B cell (primary cell): ENCODE measurements at regions not wholly inside any gene's neighbourhood (a gene's known extent, or its start where the extent isn't known, plus 50 kb on each side); places are given as distances from the start of the nearest gene placed in this dataset.

Experiments
- ATAC-seq: fragments of 200-7000 bp; cut with Tn5 transposase; one replicate; pipeline ENCODE4 v1.10.0; 2021; ENCODE audit warnings: low read depth, mild to moderate bottlenecking, moderate number of reproducible peaks, moderate library complexity
- CTCF ChIA-PET: fragments of 350-600 bp; sonication (Branson Sonifier 250); formaldehyde crosslinking; loops from one replicate; lab custom pipeline; 2021; ENCODE audit warnings: antibody characterized with exemption, inconsistent platforms; lab: Charles Lee
- POLR2A ChIA-PET: fragments of 350-600 bp; sonication (Branson Sonifier 250); formaldehyde crosslinking; loops from one replicate; lab custom pipeline; 2021; ENCODE audit warnings: antibody characterized with exemption; lab: Charles Lee
- DNase-seq: peaks from one replicate; pipeline ENCODE4 v3.0.0; 2013
- H2AFZ ChIP-seq: 2 replicates; pipeline ENCODE4 v1.6.1; 2012; ENCODE audit warnings: mild to moderate bottlenecking, low read depth, low read length; ENCODE audit not compliant: insufficient read depth, poor library complexity, severe bottlenecking
- H3K27ac ChIP-seq, 2 donors: 1 replicate in 1 of 2; 2 replicates in 1 of 2; pipeline ENCODE4 v1.5.1; 2012 to 2013; ENCODE audit warnings: low read length in 2 of 2, mild to moderate bottlenecking in 2 of 2, moderate library complexity in 1 of 2
- H3K27me3 ChIP-seq, 4 experiments: fragments of 200-600 bp in 1 of 4; sonication (generic) in 1 of 4; replicated peaks in 1 of 4; 1 replicate in 2 of 4; 2 replicates in 2 of 4; pipeline versions ENCODE4 v1.6.1 to v1.7.0; 2013 to 2016; ENCODE audit warnings: low read length in 3 of 4, mild to moderate bottlenecking in 2 of 4, mixed read lengths in 1 of 4, moderate library complexity in 1 of 4; ENCODE audit not compliant: insufficient read depth in 4 of 4, control insufficient read depth in 3 of 4; ENCODE audit errors: control extremely low read depth in 1 of 4
- H3K36me3 ChIP-seq, 2 experiments: replicated peaks in 1 of 2; 1 replicate in 1 of 2; 2 replicates in 1 of 2; pipeline versions ENCODE4 v1.6.1 to v1.7.1; 2013; ENCODE audit warnings: low read length in 1 of 2; ENCODE audit not compliant: insufficient read depth in 2 of 2, control insufficient read depth in 1 of 2; ENCODE audit errors: control extremely low read depth in 1 of 2, extremely low read depth in 1 of 2
- H3K4me1 ChIP-seq, 2 donors: fragments of 200-600 bp in 1 of 2; sonication (generic) in 1 of 2; 1 replicate in 1 of 2; 2 replicates in 1 of 2; pipeline versions ENCODE4 v1.5.1 to v1.6.1; 2013 to 2017; ENCODE audit warnings: low read length in 2 of 2; ENCODE audit not compliant: control insufficient read depth in 2 of 2, insufficient read depth in 2 of 2
- H3K4me2 ChIP-seq: replicated peaks from 2 replicates; pipeline ENCODE3; 2012; ENCODE audit warnings: mild to moderate bottlenecking, low read depth, low read length; ENCODE audit not compliant: poor library complexity, severe bottlenecking
- H3K4me3 ChIP-seq, 5 experiments: fragments of 200-600 bp in 1 of 5; sonication (generic) in 1 of 5; 1 replicate in 3 of 5; 2 replicates in 2 of 5; pipeline versions ENCODE4 v1.5.1 to v1.7.0; 2011 to 2016; ENCODE audit warnings: low read length in 4 of 5, mild to moderate bottlenecking in 4 of 5, low read depth in 2 of 5, control low read depth in 1 of 5, moderate library complexity in 1 of 5; ENCODE audit not compliant: insufficient read depth in 1 of 5; ENCODE audit errors: control extremely low read depth in 1 of 5, extremely low read depth in 1 of 5
- H3K79me2 ChIP-seq: fragments of 200-600 bp; sonication (generic); one replicate; pipeline ENCODE4 v1.6.0; 2016; ENCODE audit warnings: low read length; ENCODE audit not compliant: control insufficient read depth, insufficient read depth
- H3K9ac ChIP-seq: fragments of 200-600 bp; sonication (generic); 2 replicates; pipeline ENCODE4 v1.6.1; 2017; ENCODE audit warnings: mild to moderate bottlenecking, low read length, moderate library complexity
- H3K9me3 ChIP-seq, 3 donors: one replicate each; pipeline versions ENCODE4 v1.6.1 to v1.7.1; 2013; ENCODE audit warnings: low read length in 2 of 3; ENCODE audit not compliant: control insufficient read depth in 2 of 3, insufficient read depth in 1 of 3; ENCODE audit errors: control extremely low read depth in 1 of 3
- H4K20me1 ChIP-seq: 2 replicates; pipeline ENCODE4 v1.6.0; 2012; ENCODE audit warnings: mild to moderate bottlenecking, low read length; ENCODE audit not compliant: insufficient read depth, control insufficient read depth, poor library complexity, severe bottlenecking
- H3K27ac Mint-ChIP-seq: one replicate; pipeline ENCODE4 v1.8.0; 2021; ENCODE audit warnings: mixed read lengths
- H3K27me3 Mint-ChIP-seq: one replicate; pipeline ENCODE4 v1.8.0; 2021; ENCODE audit warnings: mixed read lengths
- H3K4me1 Mint-ChIP-seq: one replicate; pipeline ENCODE4 v1.8.0; 2021; ENCODE audit warnings: mixed read lengths
- H3K4me3 Mint-ChIP-seq: one replicate; pipeline ENCODE4 v1.8.0; 2021; ENCODE audit warnings: mixed read lengths
- H3K9me3 Mint-ChIP-seq: one replicate; pipeline ENCODE4 v1.8.0; 2022; ENCODE audit warnings: mixed read lengths; ENCODE audit not compliant: insufficient read depth
- EZH2 ChIP-seq: IDR thresholded peaks from 2 replicates; pipeline ENCODE4 v1.6.1; 2012; ENCODE audit warnings: borderline replicate concordance, low read depth, mild to moderate bottlenecking, moderate library complexity, low read length; ENCODE audit not compliant: insufficient read depth, poor library complexity, severe bottlenecking
- WGBS: methylation state at CpG from one replicate; pipeline ENCODE4 v1.1.5; 2013; ENCODE audit warnings: missing lambda C conversion rate; ENCODE audit not compliant: insufficient coverage; 5-methylcytosine and 5-hydroxymethylcytosine counted together
- intact Hi-C: fragments of 100-400 bp; cut with micrococcal nuclease; formaldehyde crosslinking; loops from one replicate; pipeline ENCODE4 v1.10.0; 2022
- TF ChIP-seq, protein P1 (sequence below): fragments of 200-600 bp; IDR thresholded peaks from one replicate; pipeline ENCODE4 v1.8.0; 2022; ENCODE audit warnings: antibody characterized with exemption, mild to moderate bottlenecking

DNA sequence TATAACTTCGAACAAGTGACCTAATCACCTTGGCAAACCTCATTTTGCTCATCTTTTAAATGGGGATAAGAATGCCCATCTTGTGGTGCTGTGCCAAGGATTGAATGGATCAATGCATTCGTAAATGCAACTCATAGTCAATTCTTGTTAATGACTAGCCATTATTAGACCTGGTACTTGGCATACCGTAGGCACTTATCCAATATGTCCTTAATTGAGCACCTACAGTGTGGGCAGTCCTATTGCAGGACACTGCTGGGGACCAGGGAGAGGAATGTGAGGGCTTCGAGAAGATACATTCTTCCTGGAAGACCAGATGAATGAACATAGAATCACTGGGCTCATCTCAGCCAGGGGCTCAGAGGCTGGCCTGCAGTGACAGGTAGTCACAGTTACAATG, 177.2 kb upstream of the TLE3 start:
- intact Hi-C loops, result no loop called here
- WGBS, result 100% methylated on average over 2 of the region's 4 CpGs
- CTCF ChIA-PET, result interaction anchor here (1.3 kb wide), 1 partner anchor 188 kb away, joined by 3 read pairs; no protein-coding TSS in a partner anchor

GRCh38 chr15:70274255-70274880, 176.7 kb upstream of the TLE3 start:
- Histone ChIP-seq H3K9ac (no peak overlapping the region), H3K9me3 (no peaks in the 10 kb centered on the region), H3K79me2 (no peaks in the 10 kb centered on the region), H3K4me1 (peaks cover 27 to 40% of the 10 kb centered on the region in 2 donors), H3K36me3 (no peaks in the 10 kb centered on the region), H4K20me1 (no peaks in the 10 kb centered on the region), H3K27ac (no peak overlapping the region), H3K4me3 (no peak overlapping the region), H2AFZ (no peak overlapping the region), H3K4me2 (no peak overlapping the region), H3K27me3 (peaks cover 0 to 17% (median 0%) of the 10 kb centered on the region in 4 experiments)
- WGBS, result 84% methylated on average over 3 of the region's 3 CpGs
- peaks cover 3% of the 10 kb centered on the region for H3K27me3 Mint-ChIP-seq
- intact Hi-C loops, result no loop called here
- H3K9me3 Mint-ChIP-seq, result no peaks in the 10 kb centered on the region
- peaks cover 41% of the 10 kb centered on the region for H3K4me1 Mint-ChIP-seq
- no peak for TF ChIP-seq EZH2
- TF ChIP-seq, protein P1, sequence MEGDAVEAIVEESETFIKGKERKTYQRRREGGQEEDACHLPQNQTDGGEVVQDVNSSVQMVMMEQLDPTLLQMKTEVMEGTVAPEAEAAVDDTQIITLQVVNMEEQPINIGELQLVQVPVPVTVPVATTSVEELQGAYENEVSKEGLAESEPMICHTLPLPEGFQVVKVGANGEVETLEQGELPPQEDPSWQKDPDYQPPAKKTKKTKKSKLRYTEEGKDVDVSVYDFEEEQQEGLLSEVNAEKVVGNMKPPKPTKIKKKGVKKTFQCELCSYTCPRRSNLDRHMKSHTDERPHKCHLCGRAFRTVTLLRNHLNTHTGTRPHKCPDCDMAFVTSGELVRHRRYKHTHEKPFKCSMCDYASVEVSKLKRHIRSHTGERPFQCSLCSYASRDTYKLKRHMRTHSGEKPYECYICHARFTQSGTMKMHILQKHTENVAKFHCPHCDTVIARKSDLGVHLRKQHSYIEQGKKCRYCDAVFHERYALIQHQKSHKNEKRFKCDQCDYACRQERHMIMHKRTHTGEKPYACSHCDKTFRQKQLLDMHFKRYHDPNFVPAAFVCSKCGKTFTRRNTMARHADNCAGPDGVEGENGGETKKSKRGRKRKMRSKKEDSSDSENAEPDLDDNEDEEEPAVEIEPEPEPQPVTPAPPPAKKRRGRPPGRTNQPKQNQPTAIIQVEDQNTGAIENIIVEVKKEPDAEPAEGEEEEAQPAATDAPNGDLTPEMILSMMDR, result no peak
- ATAC-seq, result no peak
- no peak overlapping the region for H3K27ac Mint-ChIP-seq
- ChIA-PET POLR2A (interaction anchor here (0.6 kb wide), 1 partner anchor 102 kb away, joined by 4 read pairs; no protein-coding TSS in a partner anchor), CTCF (interaction anchor here (1.3 kb wide), 1 partner anchor 189 kb away, joined by 3 read pairs; no protein-coding TSS in a partner anchor)
- no peak for DNase-seq
- H3K4me3 Mint-ChIP-seq, result no peak overlapping the region

More for the DNA sequence above, 177.2 kb upstream of the TLE3 start:
- peaks cover 3% of the 10 kb centered on the region for H3K27me3 Mint-ChIP-seq
- H3K9me3 Mint-ChIP-seq, result no peaks in the 10 kb centered on the region
- ATAC-seq (no peak), DNase-seq (no peak)
- Histone ChIP-seq H3K4me1 (peaks cover 21 to 34% of the 10 kb centered on the region in 2 donors), H3K4me2 (no peak overlapping the region), H3K9ac (no peak overlapping the region), H3K27me3 (peaks cover 0 to 14% (median 0%) of the 10 kb centered on the region in 4 experiments), H3K4me3 (no peak overlapping the region), H3K27ac (no peak overlapping the region), H3K79me2 (no peaks in the 10 kb centered on the region), H2AFZ (no peak overlapping the region), H4K20me1 (no peaks in the 10 kb centered on the region), H3K9me3 (no peaks in the 10 kb centered on the region), H3K36me3 (no peaks in the 10 kb centered on the region)
- no peak overlapping the region for H3K4me3 Mint-ChIP-seq
- peaks cover 36% of the 10 kb centered on the region for H3K4me1 Mint-ChIP-seq
- H3K27ac Mint-ChIP-seq, result no peak overlapping the region
- TF ChIP-seq, protein P1, result no peak
- no peak for TF ChIP-seq EZH2
- POLR2A ChIA-PET, result interaction anchor here (0.6 kb wide), 1 partner anchor 102 kb away, joined by 4 read pairs; no protein-coding TSS in a partner anchor
